Testis (tissue), 2 donors: ENCODE measurements at regions not wholly inside any gene's neighbourhood (a gene's known extent, or its start where the extent isn't known, plus 50 kb on each side); places are given as distances from the start of the nearest gene placed in this dataset.

ENCODE experiments used
- POLR2A ChIP-seq: fragments of 450-650 bp; IDR thresholded peaks from one replicate; pipeline ENCODE4 v1.6.1; 2017; ENCODE audit warnings: antibody characterized with exemption, mild to moderate bottlenecking, moderate library complexity
- TF ChIP-seq, protein P1 (sequence below), 3 experiments: fragments of 450-650 bp in 2 of 3; fragments of 200-600 bp in 1 of 3; sonication (generic) in 1 of 3; IDR thresholded peaks; one replicate each; pipeline ENCODE4 v1.5.1; 2016 to 2019; ENCODE audit warnings: antibody characterized with exemption in 3 of 3, mild to moderate bottlenecking in 2 of 3, moderate library complexity in 1 of 3

- TF ChIP-seq, protein P1, sequence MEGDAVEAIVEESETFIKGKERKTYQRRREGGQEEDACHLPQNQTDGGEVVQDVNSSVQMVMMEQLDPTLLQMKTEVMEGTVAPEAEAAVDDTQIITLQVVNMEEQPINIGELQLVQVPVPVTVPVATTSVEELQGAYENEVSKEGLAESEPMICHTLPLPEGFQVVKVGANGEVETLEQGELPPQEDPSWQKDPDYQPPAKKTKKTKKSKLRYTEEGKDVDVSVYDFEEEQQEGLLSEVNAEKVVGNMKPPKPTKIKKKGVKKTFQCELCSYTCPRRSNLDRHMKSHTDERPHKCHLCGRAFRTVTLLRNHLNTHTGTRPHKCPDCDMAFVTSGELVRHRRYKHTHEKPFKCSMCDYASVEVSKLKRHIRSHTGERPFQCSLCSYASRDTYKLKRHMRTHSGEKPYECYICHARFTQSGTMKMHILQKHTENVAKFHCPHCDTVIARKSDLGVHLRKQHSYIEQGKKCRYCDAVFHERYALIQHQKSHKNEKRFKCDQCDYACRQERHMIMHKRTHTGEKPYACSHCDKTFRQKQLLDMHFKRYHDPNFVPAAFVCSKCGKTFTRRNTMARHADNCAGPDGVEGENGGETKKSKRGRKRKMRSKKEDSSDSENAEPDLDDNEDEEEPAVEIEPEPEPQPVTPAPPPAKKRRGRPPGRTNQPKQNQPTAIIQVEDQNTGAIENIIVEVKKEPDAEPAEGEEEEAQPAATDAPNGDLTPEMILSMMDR (IDR thresholded peaks at IDR 0.05), result no peak
- no peak for TF ChIP-seq POLR2A
Measured at GRCh38 chr10:112873541-112873940, 76.5 kb upstream of the TCF7L2 start.
